ENCODE measurements at regions not wholly inside any gene's neighbourhood (a gene's known extent, or its start where the extent isn't known, plus 50 kb on each side); places are given as distances from the start of the nearest gene placed in this dataset.
"Not testable (repeated sequence)": the region's sequence is repeated elsewhere in the genome, so short reads cannot be mapped to it uniquely, and the experiment has no call there.

DNA sequence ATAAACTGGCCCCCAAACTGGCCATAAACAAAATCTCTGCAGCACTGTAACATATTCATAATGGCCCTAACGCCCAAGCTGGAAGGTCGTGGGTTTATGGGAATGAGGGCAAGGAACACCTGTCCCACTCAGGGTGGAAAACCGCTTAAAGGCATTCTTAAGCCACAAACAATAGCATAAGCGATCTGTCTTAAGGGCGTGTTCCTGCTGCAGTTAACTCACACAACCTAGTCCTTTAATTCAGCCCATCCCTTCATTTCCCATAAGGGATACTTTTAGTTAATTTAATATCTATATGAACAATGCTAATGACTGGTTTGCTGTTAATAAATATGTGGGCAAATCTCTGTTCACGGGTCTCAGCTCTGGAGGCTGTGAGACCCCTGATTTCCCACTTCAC is 87.5 kb upstream of the VSTM2A start:
- H3K4me1 ChIP-seq (ENCODE audit: low read length); H3K9me3 ChIP-seq (replicated peaks; ENCODE audit: insufficient read depth, low read length); H3K4me3 ChIP-seq (ENCODE audit: low read length); H3K79me2 ChIP-seq (ENCODE audit: low read length); H3K9me2 ChIP-seq (replicated peaks; ENCODE audit: insufficient read depth, low read length); H2AFZ ChIP-seq (ENCODE audit: low read length); H3K36me3 ChIP-seq (replicated peaks; ENCODE audit: insufficient read depth, low read length); H3K4me2 ChIP-seq (ENCODE audit: low read depth, low read length); H3F3A ChIP-seq (ENCODE audit: insufficient read depth, low read length); H3K9ac ChIP-seq (ENCODE audit: low read length); H3K27me3 ChIP-seq (replicated peaks; ENCODE audit: insufficient read depth, low read length); DNase-seq; H3K27ac ChIP-seq (ENCODE audit: low read length); H4K20me1 ChIP-seq (ENCODE audit: insufficient read depth, low read length): not testable (repeated sequence)

DNA sequence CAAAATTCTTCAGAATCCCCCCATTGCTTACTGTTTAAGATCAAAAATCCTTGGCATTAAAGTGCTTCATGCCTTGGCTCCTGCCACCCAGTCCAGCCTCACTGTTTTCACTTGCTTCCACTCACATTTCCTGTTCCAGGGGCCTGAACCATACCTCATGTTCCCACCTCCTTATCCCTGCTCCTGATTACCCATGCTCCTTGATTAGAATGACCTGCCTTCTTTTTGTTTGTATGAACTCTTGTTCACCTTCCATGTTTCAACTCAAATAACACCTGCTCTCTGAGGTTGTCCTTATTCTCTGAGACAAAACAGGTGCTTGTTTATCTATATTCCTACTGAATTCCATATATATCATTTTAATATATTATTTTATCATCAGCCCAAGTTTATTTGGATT is 77.1 kb upstream of the VSTM2A start:
- H3K9ac ChIP-seq (ENCODE audit: low read length), result no peak overlapping the region
- H3K36me3 ChIP-seq (replicated peaks; ENCODE audit: insufficient read depth, low read length), result no peaks in the 10 kb centered on the region
- H3K9me2 ChIP-seq (replicated peaks; ENCODE audit: insufficient read depth, low read length), result no peaks in the 10 kb centered on the region
- H3K79me2 ChIP-seq (ENCODE audit: low read length), result no peaks in the 10 kb centered on the region
- no peaks in the 10 kb centered on the region for H3K4me1 ChIP-seq (ENCODE audit: low read length)
- no peak overlapping the region for H3K4me2 ChIP-seq (ENCODE audit: low read depth, low read length)
- H3K27ac ChIP-seq (ENCODE audit: low read length), result no peak overlapping the region
- no peaks in the 10 kb centered on the region for H3K27me3 ChIP-seq (replicated peaks; ENCODE audit: insufficient read depth, low read length)
- no peak overlapping the region for H3K4me3 ChIP-seq (ENCODE audit: low read length)
- H4K20me1 ChIP-seq (ENCODE audit: insufficient read depth, low read length), result no peaks in the 10 kb centered on the region
- no peaks in the 10 kb centered on the region for H3F3A ChIP-seq (ENCODE audit: insufficient read depth, low read length)
- TF ChIP-seq, protein P1, sequence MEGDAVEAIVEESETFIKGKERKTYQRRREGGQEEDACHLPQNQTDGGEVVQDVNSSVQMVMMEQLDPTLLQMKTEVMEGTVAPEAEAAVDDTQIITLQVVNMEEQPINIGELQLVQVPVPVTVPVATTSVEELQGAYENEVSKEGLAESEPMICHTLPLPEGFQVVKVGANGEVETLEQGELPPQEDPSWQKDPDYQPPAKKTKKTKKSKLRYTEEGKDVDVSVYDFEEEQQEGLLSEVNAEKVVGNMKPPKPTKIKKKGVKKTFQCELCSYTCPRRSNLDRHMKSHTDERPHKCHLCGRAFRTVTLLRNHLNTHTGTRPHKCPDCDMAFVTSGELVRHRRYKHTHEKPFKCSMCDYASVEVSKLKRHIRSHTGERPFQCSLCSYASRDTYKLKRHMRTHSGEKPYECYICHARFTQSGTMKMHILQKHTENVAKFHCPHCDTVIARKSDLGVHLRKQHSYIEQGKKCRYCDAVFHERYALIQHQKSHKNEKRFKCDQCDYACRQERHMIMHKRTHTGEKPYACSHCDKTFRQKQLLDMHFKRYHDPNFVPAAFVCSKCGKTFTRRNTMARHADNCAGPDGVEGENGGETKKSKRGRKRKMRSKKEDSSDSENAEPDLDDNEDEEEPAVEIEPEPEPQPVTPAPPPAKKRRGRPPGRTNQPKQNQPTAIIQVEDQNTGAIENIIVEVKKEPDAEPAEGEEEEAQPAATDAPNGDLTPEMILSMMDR (IDR thresholded peaks at IDR 0.05; ENCODE audit: low read length), result no peak
- TF ChIP-seq EZH2phosphoT487 (IDR thresholded peaks at IDR 0.05; ENCODE audit: low read length) (no peak), EZH2 (optimal IDR thresholded peaks at IDR 0.05; ENCODE audit: low read depth, low read length) (no peak)
- no peaks in the 10 kb centered on the region for H3K9me3 ChIP-seq (replicated peaks; ENCODE audit: insufficient read depth, low read length)
- H2AFZ ChIP-seq (ENCODE audit: low read length), result no peak overlapping the region
- DNase-seq, result no peak

DNA sequence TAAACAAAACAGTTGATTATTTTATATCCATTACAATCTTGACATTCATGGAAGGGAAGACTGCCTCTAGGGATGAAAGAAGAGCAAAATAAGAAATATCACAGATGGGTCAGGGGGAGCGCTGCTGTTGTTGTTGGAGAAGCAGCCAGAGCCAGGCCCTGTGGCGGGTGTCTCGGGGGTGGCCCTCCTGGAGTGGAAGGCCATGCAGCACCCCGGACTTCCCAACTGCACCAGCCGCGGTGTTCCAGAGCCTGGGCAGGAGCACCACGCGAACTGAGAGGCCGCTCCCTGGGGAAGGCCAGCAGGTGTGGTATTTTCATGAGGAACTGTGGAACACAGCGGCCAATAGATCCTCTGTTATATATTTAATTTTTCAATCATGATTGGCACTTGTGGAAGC is 72.4 kb upstream of the VSTM2A start:
- Histone ChIP-seq H3K27me3 (replicated peaks; ENCODE audit: insufficient read depth, low read length) (no peaks in the 10 kb centered on the region), H3K4me1 (ENCODE audit: low read length) (no peaks in the 10 kb centered on the region), H3K79me2 (ENCODE audit: low read length) (no peaks in the 10 kb centered on the region), H3K9ac (ENCODE audit: low read length) (no peak overlapping the region), H3K9me3 (replicated peaks; ENCODE audit: insufficient read depth, low read length) (no peaks in the 10 kb centered on the region), H3K9me2 (replicated peaks; ENCODE audit: insufficient read depth, low read length) (no peaks in the 10 kb centered on the region), H3K36me3 (replicated peaks; ENCODE audit: insufficient read depth, low read length) (no peaks in the 10 kb centered on the region), H3K4me2 (ENCODE audit: low read depth, low read length) (no peak overlapping the region), H4K20me1 (ENCODE audit: insufficient read depth, low read length) (no peaks in the 10 kb centered on the region), H3K4me3 (ENCODE audit: low read length) (no peak overlapping the region), H3F3A (ENCODE audit: insufficient read depth, low read length) (no peaks in the 10 kb centered on the region), H3K27ac (ENCODE audit: low read length) (no peak overlapping the region), H2AFZ (ENCODE audit: low read length) (no peak overlapping the region)
- TF ChIP-seq EZH2phosphoT487 (IDR thresholded peaks at IDR 0.05; ENCODE audit: low read length) (no peak), EZH2 (optimal IDR thresholded peaks at IDR 0.05; ENCODE audit: low read depth, low read length) (no peak)
- TF ChIP-seq, protein P1 (IDR thresholded peaks at IDR 0.05; ENCODE audit: low read length), result no peak
- no peak for DNase-seq

DNA sequence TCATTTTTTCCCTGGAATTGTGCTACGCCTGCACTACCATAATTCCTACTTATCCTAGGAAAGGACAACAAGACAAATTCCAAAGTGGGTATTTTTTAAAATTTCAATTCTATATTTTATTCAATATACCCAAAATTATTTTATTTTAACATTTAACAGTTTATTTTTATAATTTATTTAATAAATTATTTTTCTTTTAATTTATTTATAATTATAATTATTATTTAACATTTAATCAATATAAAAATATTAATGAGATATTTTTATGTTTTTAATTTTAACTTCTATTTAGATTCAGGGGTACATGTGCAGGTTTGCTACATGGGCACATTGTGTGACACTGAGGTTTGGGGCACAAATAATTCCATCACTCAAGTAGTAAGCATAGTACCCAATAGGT is 65.6 kb upstream of the VSTM2A start:
- Histone ChIP-seq H3K27ac (ENCODE audit: low read length) (no peak overlapping the region), H3K27me3 (replicated peaks; ENCODE audit: insufficient read depth, low read length) (no peaks in the 10 kb centered on the region), H3K36me3 (replicated peaks; ENCODE audit: insufficient read depth, low read length) (no peaks in the 10 kb centered on the region), H4K20me1 (ENCODE audit: insufficient read depth, low read length) (no peaks in the 10 kb centered on the region), H3F3A (ENCODE audit: insufficient read depth, low read length) (no peaks in the 10 kb centered on the region), H3K9me3 (replicated peaks; ENCODE audit: insufficient read depth, low read length) (no peaks in the 10 kb centered on the region), H3K9ac (ENCODE audit: low read length) (no peak overlapping the region), H3K4me1 (ENCODE audit: low read length) (no peaks in the 10 kb centered on the region), H3K4me3 (ENCODE audit: low read length) (no peak overlapping the region), H3K4me2 (ENCODE audit: low read depth, low read length) (no peak overlapping the region), H3K9me2 (replicated peaks; ENCODE audit: insufficient read depth, low read length) (no peaks in the 10 kb centered on the region), H3K79me2 (ENCODE audit: low read length) (no peaks in the 10 kb centered on the region), H2AFZ (ENCODE audit: low read length) (no peak overlapping the region)
- TF ChIP-seq EZH2 (optimal IDR thresholded peaks at IDR 0.05; ENCODE audit: low read depth, low read length), result no peak
- TF ChIP-seq EZH2phosphoT487 (IDR thresholded peaks at IDR 0.05; ENCODE audit: low read length), result no peak
- TF ChIP-seq, protein P1 (IDR thresholded peaks at IDR 0.05; ENCODE audit: low read length), result no peak
- no peak for DNase-seq

All from MM.1S (cell line).